T-cell (primary cell): ENCODE measurements at regions not wholly inside any gene's neighbourhood (a gene's known extent, or its start where the extent isn't known, plus 50 kb on each side); places are given as distances from the start of the nearest gene placed in this dataset.

Source experiments
- ATAC-seq, 4 experiments: fragments of 200-7000 bp in 3 of 4; fragments of 150-1000 bp in 1 of 4; cut with Tn5 transposase; replicated peaks in 1 of 4; 1 replicate in 3 of 4; 2 replicates in 1 of 4; pipeline ENCODE4 v1.10.0; 2021; ENCODE audit warnings: moderate library complexity in 3 of 4, mild to moderate bottlenecking in 2 of 4, moderate number of reproducible peaks in 1 of 4
- CTCF ChIA-PET, 2 donors: fragments of 300-600 bp; sonication (Branson Sonifier 250); formaldehyde crosslinking; loops; one replicate each; lab custom pipeline; 2022; ENCODE audit warnings: antibody characterized with exemption in 2 of 2; lab: Charles Lee
- POLR2A ChIA-PET, 2 donors: fragments of 300-600 bp; sonication (Branson Sonifier 250); formaldehyde crosslinking; loops; one replicate each; lab custom pipeline; 2022; ENCODE audit warnings: antibody characterized with exemption in 2 of 2; lab: Charles Lee
- DNase-seq, 35 experiments: peaks; one replicate each; pipeline versions ENCODE4 v3.0.0 to v3.0.0-alpha.2; 2013 to 2023
- H3K27ac ChIP-seq: one replicate; pipeline ENCODE4 v1.5.1; 2013; ENCODE audit warnings: low read length
- H3K27me3 ChIP-seq, 2 experiments: replicated peaks in 1 of 2; 1 replicate in 1 of 2; 2 replicates in 1 of 2; pipeline versions ENCODE4 v1.6.1 to v1.7.0; 2013; ENCODE audit warnings: low read length in 1 of 2, mixed read lengths in 1 of 2; ENCODE audit not compliant: control insufficient read depth in 2 of 2, insufficient read depth in 2 of 2; ENCODE audit errors: extremely low read depth in 1 of 2
- H3K36me3 ChIP-seq, 2 donors: 1 replicate in 1 of 2; 2 replicates in 1 of 2; pipeline versions ENCODE4 v1.6.1 to v1.7.0; 2013; ENCODE audit warnings: low read length in 1 of 2; ENCODE audit not compliant: control insufficient read depth in 2 of 2, insufficient read depth in 1 of 2; ENCODE audit errors: extremely low read depth in 1 of 2
- H3K4me1 ChIP-seq, 2 experiments: 1 replicate in 1 of 2; 2 replicates in 1 of 2; pipeline versions ENCODE4 v1.6.1 to v1.7.0; 2013; ENCODE audit warnings: low read length in 2 of 2, mixed read lengths in 1 of 2; ENCODE audit not compliant: insufficient read depth in 2 of 2, control insufficient read depth in 1 of 2; ENCODE audit errors: extremely low read depth in 1 of 2
- H3K4me3 ChIP-seq, 2 donors: 1 replicate in 1 of 2; 2 replicates in 1 of 2; pipeline versions ENCODE4 v1.5.1 to v1.7.0; 2013; ENCODE audit warnings: mild to moderate bottlenecking in 2 of 2, low read length in 1 of 2, moderate library complexity in 1 of 2; ENCODE audit not compliant: control insufficient read depth in 1 of 2; ENCODE audit errors: extremely low read depth in 1 of 2
- H3K9me3 ChIP-seq: 2 replicates; pipeline ENCODE4 v1.7.0; 2013
- H3K27ac Mint-ChIP-seq, 2 donors: one replicate each; pipeline ENCODE4 v1.8.0; 2020 to 2021; ENCODE audit warnings: mild to moderate bottlenecking in 2 of 2, mixed read lengths in 2 of 2
- H3K27me3 Mint-ChIP-seq, 2 donors: one replicate each; pipeline ENCODE4 v1.8.0; 2021 to 2022; ENCODE audit warnings: mixed read lengths in 2 of 2
- H3K36me3 Mint-ChIP-seq: one replicate; pipeline ENCODE4 v1.8.0; 2021; ENCODE audit warnings: mixed read lengths
- H3K4me1 Mint-ChIP-seq, 3 donors: one replicate each; pipeline ENCODE4 v1.8.0; 2020 to 2022; ENCODE audit warnings: mixed read lengths in 3 of 3, mild to moderate bottlenecking in 1 of 3
- H3K4me3 Mint-ChIP-seq, 3 donors: one replicate each; pipeline ENCODE4 v1.8.0; 2020 to 2022; ENCODE audit warnings: mild to moderate bottlenecking in 3 of 3, mixed read lengths in 3 of 3, moderate library complexity in 3 of 3
- H3K9me3 Mint-ChIP-seq, 3 donors: one replicate each; pipeline ENCODE4 v1.8.0; 2020 to 2022; ENCODE audit warnings: mixed read lengths in 3 of 3
- WGBS: methylation state at CpG from one replicate; pipeline ENCODE4 v1.1.5; 2013; ENCODE audit warnings: missing lambda C conversion rate; ENCODE audit not compliant: insufficient coverage; 5-methylcytosine and 5-hydroxymethylcytosine counted together

GRCh38 chr1:37162059-37162458 lies 127.7 kb upstream of the GRIK3 start:
- Mint-ChIP-seq H3K4me3 (no peak overlapping the region), H3K27me3 (peaks cover 6 to 10% of the 10 kb centered on the region in 2 donors), H3K27ac (no peak overlapping the region), H3K36me3 (no peaks in the 10 kb centered on the region), H3K4me1 (no peaks in the 10 kb centered on the region), H3K9me3 (peaks cover 12 to 25% (median 14%) of the 10 kb centered on the region in 3 donors)
- no peaks in the 10 kb centered on the region for H3K9me3 ChIP-seq
- H3K4me1 ChIP-seq, result no peaks in the 10 kb centered on the region
- DNase-seq, result no peak
- no peak overlapping the region for H3K27ac ChIP-seq
- H3K36me3 ChIP-seq, result no peaks in the 10 kb centered on the region
- ChIA-PET CTCF (no interaction called here), POLR2A (no interaction called here)
- no peak for ATAC-seq
- no peaks in the 10 kb centered on the region for H3K27me3 ChIP-seq
- H3K4me3 ChIP-seq, result no peak overlapping the region

- no peak overlapping the region for H3K27ac Mint-ChIP-seq
- H3K36me3 Mint-ChIP-seq, result no peaks in the 10 kb centered on the region
- no peaks in the 10 kb centered on the region for H3K4me1 Mint-ChIP-seq
- no peaks in the 10 kb centered on the region for H3K4me1 ChIP-seq
- peaks cover 0 to 6% of the 10 kb centered on the region in 2 experiments for H3K27me3 ChIP-seq
- ChIA-PET CTCF (no interaction called here), POLR2A (no interaction called here)
- no peak overlapping the region for H3K4me3 Mint-ChIP-seq
- no peaks in the 10 kb centered on the region for H3K9me3 ChIP-seq
- WGBS, result no CpG with 5 or more reads among the region's 2 CpGs
- H3K4me3 ChIP-seq, result no peak overlapping the region
- no peaks in the 10 kb centered on the region for H3K36me3 ChIP-seq
- H3K27me3 Mint-ChIP-seq, result peaks cover 16 to 24% of the 10 kb centered on the region in 2 donors
- DNase-seq, result no peak
- H3K27ac ChIP-seq, result no peak overlapping the region
- H3K9me3 Mint-ChIP-seq, result peaks cover 13 to 31% (median 18%) of the 10 kb centered on the region in 3 donors
- ATAC-seq, result no peak
These were observed 131.7 kb upstream of the GRIK3 start for GRCh38 chr1:37166005-37166404.

- ATAC-seq (no peak), DNase-seq (no peak)
- ChIA-PET CTCF (no interaction called here), POLR2A (no interaction called here)
- H3K4me1 ChIP-seq, result no peaks in the 10 kb centered on the region
- H3K4me3 Mint-ChIP-seq, result no peak overlapping the region
- H3K27me3 ChIP-seq, result peaks cover 0 to 13% of the 10 kb centered on the region in 2 experiments
- H3K9me3 ChIP-seq, result no peaks in the 10 kb centered on the region
- H3K27me3 Mint-ChIP-seq, result peaks cover 16 to 24% of the 10 kb centered on the region in 2 donors
- no CpG with 5 or more reads among the region's 1 CpG for WGBS
- no peak overlapping the region for H3K27ac Mint-ChIP-seq
- H3K4me3 ChIP-seq, result no peak overlapping the region
- H3K9me3 Mint-ChIP-seq, result peaks cover 13 to 27% (median 16%) of the 10 kb centered on the region in 3 donors
- no peaks in the 10 kb centered on the region for H3K36me3 ChIP-seq
- no peaks in the 10 kb centered on the region for H3K36me3 Mint-ChIP-seq
- H3K4me1 Mint-ChIP-seq, result no peaks in the 10 kb centered on the region
- no peak overlapping the region for H3K27ac ChIP-seq
These were observed 133.2 kb upstream of the GRIK3 start for GRCh38 chr1:37167479-37167878.

GRCh38 chr1:37169241-37169640 lies 134.9 kb upstream of the GRIK3 start:
- DNase-seq (no peak), ATAC-seq (no peak)
- Histone ChIP-seq H3K27me3 (peaks cover 0 to 13% of the 10 kb centered on the region in 2 experiments), H3K9me3 (no peaks in the 10 kb centered on the region), H3K36me3 (no peaks in the 10 kb centered on the region), H3K4me1 (no peaks in the 10 kb centered on the region), H3K27ac (no peak overlapping the region), H3K4me3 (no peak overlapping the region)
- peaks cover 13 to 21% (median 13%) of the 10 kb centered on the region in 3 donors for H3K9me3 Mint-ChIP-seq
- CTCF ChIA-PET, result no interaction called here
- H3K4me1 Mint-ChIP-seq, result no peaks in the 10 kb centered on the region
- no peak overlapping the region for H3K4me3 Mint-ChIP-seq
- POLR2A ChIA-PET, result no interaction called here
- peaks cover 22 to 33% of the 10 kb centered on the region in 2 donors for H3K27me3 Mint-ChIP-seq
- H3K27ac Mint-ChIP-seq, result no peak overlapping the region
- H3K36me3 Mint-ChIP-seq, result no peaks in the 10 kb centered on the region
- WGBS, result 22% methylated on average over 1 of the region's 2 CpGs

- peaks cover 2 to 13% of the 10 kb centered on the region in 2 experiments for H3K27me3 ChIP-seq
- ATAC-seq (no peak), DNase-seq (no peak)
- peaks cover 27 to 34% of the 10 kb centered on the region in 2 donors for H3K27me3 Mint-ChIP-seq
- H3K4me1 Mint-ChIP-seq, result no peaks in the 10 kb centered on the region
- no peaks in the 10 kb centered on the region for H3K9me3 ChIP-seq
- ChIA-PET POLR2A (no interaction called here), CTCF (no interaction called here)
- no peak overlapping the region for H3K4me3 Mint-ChIP-seq
- WGBS, result 77% methylated on average over 7 of the region's 8 CpGs
- no peak overlapping the region for H3K4me3 ChIP-seq
- H3K27ac ChIP-seq, result no peak overlapping the region
- peaks cover 10 to 21% (median 13%) of the 10 kb centered on the region in 3 donors for H3K9me3 Mint-ChIP-seq
- no peak overlapping the region for H3K27ac Mint-ChIP-seq
- no peaks in the 10 kb centered on the region for H3K36me3 ChIP-seq
- H3K36me3 Mint-ChIP-seq, result no peaks in the 10 kb centered on the region
- H3K4me1 ChIP-seq, result no peaks in the 10 kb centered on the region
These were observed 135.5 kb upstream of the GRIK3 start for GRCh38 chr1:37169743-37170275.

GRCh38 chr1:37171691-37172090 lies 137.4 kb upstream of the GRIK3 start:
- H3K4me3 ChIP-seq, result no peak overlapping the region
- peaks cover 35 to 36% of the 10 kb centered on the region in 2 donors for H3K27me3 Mint-ChIP-seq
- no peak overlapping the region for H3K27ac Mint-ChIP-seq
- H3K4me1 ChIP-seq, result no peaks in the 10 kb centered on the region
- H3K4me3 Mint-ChIP-seq, result no peak overlapping the region
- ATAC-seq (no peak), DNase-seq (no peak)
- H3K36me3 ChIP-seq, result no peaks in the 10 kb centered on the region
- no peaks in the 10 kb centered on the region for H3K36me3 Mint-ChIP-seq
- no peaks in the 10 kb centered on the region for H3K4me1 Mint-ChIP-seq
- H3K27me3 ChIP-seq, result peaks cover 2 to 16% of the 10 kb centered on the region in 2 experiments
- ChIA-PET CTCF (interaction anchor here in 1 of 2 donors (0.6 kb wide), 1 partner anchor 152 kb away, joined by 3 read pairs; no protein-coding TSS in a partner anchor), POLR2A (no interaction called here)
- H3K27ac ChIP-seq, result no peak overlapping the region
- WGBS, result 75% methylated on average over 7 of the region's 8 CpGs
- no peaks in the 10 kb centered on the region for H3K9me3 ChIP-seq
- peaks cover 4 to 6% (median 4%) of the 10 kb centered on the region in 3 donors for H3K9me3 Mint-ChIP-seq

GRCh38 chr1:37174341-37174740 lies 140.0 kb upstream of the GRIK3 start:
- no peaks in the 10 kb centered on the region for H3K36me3 ChIP-seq
- POLR2A ChIA-PET, result no interaction called here
- H3K4me1 Mint-ChIP-seq, result no peaks in the 10 kb centered on the region

More at GRCh38 chr1:37174341-37174740, 140.0 kb upstream of the GRIK3 start:
- no peak for DNase-seq
- H3K9me3 Mint-ChIP-seq, result no peaks in the 10 kb centered on the region
- H3K36me3 Mint-ChIP-seq, result no peaks in the 10 kb centered on the region
- Histone ChIP-seq H3K27me3 (peaks cover 2 to 23% of the 10 kb centered on the region in 2 experiments), H3K4me1 (no peaks in the 10 kb centered on the region), H3K4me3 (no peak overlapping the region), H3K27ac (no peak overlapping the region), H3K9me3 (no peaks in the 10 kb centered on the region)
- H3K27ac Mint-ChIP-seq, result no peak overlapping the region
- WGBS, result 44% methylated on average over 3 of the region's 3 CpGs
- peaks cover 29 to 31% of the 10 kb centered on the region in 2 donors for H3K27me3 Mint-ChIP-seq
- no peak overlapping the region for H3K4me3 Mint-ChIP-seq
- CTCF ChIA-PET, result no interaction called here
- ATAC-seq, result no peak
